Panc1 (cell line): ENCODE measurements at regions not wholly inside any gene's neighbourhood (a gene's known extent, or its start where the extent isn't known, plus 50 kb on each side); places are given as distances from the start of the nearest gene placed in this dataset.

ENCODE experiments used
- ATAC-seq: fragments of 200-7000 bp; cut with Tn5 transposase; 2 replicates; pipeline ENCODE4 v1.9.1; 2020; ENCODE audit warnings: mild to moderate bottlenecking, moderate library complexity
- BruUV-seq: library from RNA; stranded (reverse); fragments of 400-500 nt; replicated peaks from 2 replicates; lab custom pipeline; 2021; lab: Mats Ljungman, UMichigan
- CTCF ChIA-PET: fragments of 300-600 bp; sonication (Branson Sonifier 250); formaldehyde crosslinking; loops from one replicate; lab custom pipeline; 2022; ENCODE audit warnings: antibody characterized with exemption; lab: Charles Lee
- POLR2A ChIA-PET: fragments of 300-600 bp; sonication (Branson Sonifier 250); formaldehyde crosslinking; loops from one replicate; lab custom pipeline; 2022; ENCODE audit warnings: antibody characterized with exemption; lab: Charles Lee
- DNase-seq: peaks from one replicate; pipeline ENCODE4 v3.0.0-alpha.2; 2010; ENCODE audit warnings: low read depth, low spot score
- H3K27ac ChIP-seq: 2 replicates; pipeline ENCODE4 v1.5.1; 2011; ENCODE audit warnings: mild to moderate bottlenecking, low read length, inconsistent platforms
- H3K27me3 ChIP-seq: fragments of 200-500 bp; sonication (Bioruptor generic); 2 replicates; pipeline ENCODE4 v1.6.0; 2014; ENCODE audit warnings: low read length, inconsistent platforms; ENCODE audit not compliant: control insufficient read depth, insufficient read depth
- H3K36me3 ChIP-seq: fragments of 200-500 bp; sonication (Bioruptor generic); 2 replicates; pipeline ENCODE4 v1.5.1; 2014; ENCODE audit warnings: inconsistent platforms, mild to moderate bottlenecking, low read length, moderate library complexity; ENCODE audit not compliant: control insufficient read depth, insufficient read depth
- H3K4me1 ChIP-seq: 2 replicates; pipeline ENCODE4 v1.5.1; 2011; ENCODE audit warnings: inconsistent platforms, mild to moderate bottlenecking, low read length, moderate library complexity; ENCODE audit not compliant: control insufficient read depth, insufficient read depth
- H3K4me3 ChIP-seq, 2 experiments: 2 replicates each; pipeline ENCODE4 v1.5.1; 2011 to 2012; ENCODE audit warnings: low read depth in 2 of 2, low read length in 2 of 2, mild to moderate bottlenecking in 2 of 2, inconsistent platforms in 1 of 2, moderate library complexity in 1 of 2
- H3K9me3 ChIP-seq: fragments of 200-500 bp; sonication (Bioruptor generic); 2 replicates; pipeline ENCODE4 v1.5.1; 2014; ENCODE audit warnings: low read depth, mild to moderate bottlenecking, inconsistent platforms, low read length, moderate library complexity; ENCODE audit not compliant: control insufficient read depth, insufficient read depth
- CTCF ChIP-seq: fragments of 450-650 bp; IDR thresholded peaks from 2 replicates; pipeline ENCODE4 v1.5.1; 2017; ENCODE audit warnings: mild to moderate bottlenecking
- POLR2AphosphoS5 ChIP-seq: IDR thresholded peaks from 2 replicates; pipeline ENCODE4 v1.6.1; 2012; ENCODE audit warnings: mild to moderate bottlenecking, low read depth, low read length, moderate library complexity
- REST ChIP-seq, 2 experiments: IDR thresholded peaks; 2 replicates each; pipeline ENCODE4 v1.6.1; 2011 to 2012; ENCODE audit warnings: low read depth in 2 of 2, control low read depth in 1 of 2, low read length in 1 of 2, mild to moderate bottlenecking in 1 of 2, moderate library complexity in 1 of 2; ENCODE audit not compliant: insufficient read depth in 1 of 2
- SIN3A ChIP-seq: IDR thresholded peaks from 2 replicates; pipeline ENCODE4 v1.6.1; 2012; ENCODE audit warnings: low read depth, mild to moderate bottlenecking, low read length, moderate library complexity, borderline replicate concordance; ENCODE audit not compliant: insufficient read depth
- TCF7L2 ChIP-seq: IDR thresholded peaks from 2 replicates; pipeline ENCODE4 v1.6.1; 2011; ENCODE audit warnings: mild to moderate bottlenecking, low read depth, low read length, inconsistent platforms
- in situ Hi-C: cut with HindIII; loops from 2 replicates; pipeline ENCODE4 v1.10.0; 2016; ENCODE audit warnings: low sequenced_read_pairs, low pct_unique_long_range_greater_than_20kb
- intact Hi-C: fragments of 100-400 bp; cut with micrococcal nuclease; formaldehyde crosslinking; loops from one replicate; pipeline ENCODE4 v1.10.0; 2022; ENCODE audit not compliant: unreplicated experiment

GRCh38 chr2:193537531-193537930 is 1342.8 kb upstream of the TMEFF2 start:
- Histone ChIP-seq H3K9me3 (no peaks in the 10 kb centered on the region), H3K36me3 (no peaks in the 10 kb centered on the region), H3K4me3 (no peak overlapping the region), H3K27ac (no peak overlapping the region), H3K4me1 (no peaks in the 10 kb centered on the region), H3K27me3 (no peaks in the 10 kb centered on the region)
- DNase-seq = no peak
- ATAC-seq = no peak
- TF ChIP-seq TCF7L2 = no peak
- no peak for TF ChIP-seq POLR2AphosphoS5
- no peak for TF ChIP-seq CTCF
- no peak for TF ChIP-seq SIN3A
- no peak for TF ChIP-seq REST (IDR thresholded peaks at IDR 0.05; ENCODE audit: insufficient read depth in 1 of 2, low read depth in 2 of 2, low read length in 1 of 2)
- in situ Hi-C loops (no loop called here), intact Hi-C loops (no loop called here)
- BruUV-seq = no TSS peak
- CTCF ChIA-PET = no interaction called here
- POLR2A ChIA-PET = no interaction called here

DNA sequence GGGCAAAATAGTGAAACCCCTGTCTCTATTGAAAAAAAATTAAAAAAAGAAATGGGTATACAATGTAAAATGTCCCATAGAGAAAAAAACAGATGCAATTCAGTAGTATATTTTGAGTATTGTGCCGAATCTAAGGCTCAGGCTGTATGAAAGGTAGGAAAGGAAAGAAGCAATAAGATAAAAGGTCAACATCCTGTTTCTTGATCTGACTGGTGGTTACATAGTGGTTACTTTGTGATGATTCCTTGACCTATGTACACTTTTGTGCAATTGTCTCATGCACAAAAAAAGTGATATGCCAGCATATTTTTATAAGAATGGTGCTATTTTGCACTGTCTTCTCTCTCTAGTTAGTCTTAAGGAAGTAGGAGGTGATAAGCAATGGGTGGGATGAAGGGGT is 1333.7 kb upstream of the TMEFF2 start:
- Histone ChIP-seq H3K4me1 (no peaks in the 10 kb centered on the region), H3K4me3 (no peak overlapping the region), H3K27me3 (no peaks in the 10 kb centered on the region), H3K9me3 (0 out of 2 replicates have a peak, but pooled peaks cover 2% of the 10 kb centered on the region), H3K27ac (no peak overlapping the region), H3K36me3 (no peaks in the 10 kb centered on the region)
- DNase-seq = no peak
- intact Hi-C loops (no loop called here), in situ Hi-C loops (no loop called here)
- CTCF ChIA-PET = no interaction called here
- POLR2A ChIA-PET = no interaction called here
- TF ChIP-seq REST (IDR thresholded peaks at IDR 0.05; ENCODE audit: insufficient read depth in 1 of 2, low read depth in 2 of 2, low read length in 1 of 2) (no peak), POLR2AphosphoS5 (no peak), TCF7L2 (no peak), SIN3A (no peak), CTCF (no peak)
- no peak for ATAC-seq
- BruUV-seq = no TSS peak
